Stimulated activated CD4-positive, alpha-beta T cell treated with anti-CD3 and anti-CD28 coated beads, Interleukin-4, amount 100 ng/mL, for 4 hours (primary cell): ENCODE measurements at regions not wholly inside any gene's neighbourhood (a gene's known extent, or its start where the extent isn't known, plus 50 kb on each side); places are given as distances from the start of the nearest gene placed in this dataset.

Source experiments
- DNase-seq, 2 experiments: peaks; one replicate each; pipeline ENCODE4 v3.0.0-alpha.2; 2020

DNA sequence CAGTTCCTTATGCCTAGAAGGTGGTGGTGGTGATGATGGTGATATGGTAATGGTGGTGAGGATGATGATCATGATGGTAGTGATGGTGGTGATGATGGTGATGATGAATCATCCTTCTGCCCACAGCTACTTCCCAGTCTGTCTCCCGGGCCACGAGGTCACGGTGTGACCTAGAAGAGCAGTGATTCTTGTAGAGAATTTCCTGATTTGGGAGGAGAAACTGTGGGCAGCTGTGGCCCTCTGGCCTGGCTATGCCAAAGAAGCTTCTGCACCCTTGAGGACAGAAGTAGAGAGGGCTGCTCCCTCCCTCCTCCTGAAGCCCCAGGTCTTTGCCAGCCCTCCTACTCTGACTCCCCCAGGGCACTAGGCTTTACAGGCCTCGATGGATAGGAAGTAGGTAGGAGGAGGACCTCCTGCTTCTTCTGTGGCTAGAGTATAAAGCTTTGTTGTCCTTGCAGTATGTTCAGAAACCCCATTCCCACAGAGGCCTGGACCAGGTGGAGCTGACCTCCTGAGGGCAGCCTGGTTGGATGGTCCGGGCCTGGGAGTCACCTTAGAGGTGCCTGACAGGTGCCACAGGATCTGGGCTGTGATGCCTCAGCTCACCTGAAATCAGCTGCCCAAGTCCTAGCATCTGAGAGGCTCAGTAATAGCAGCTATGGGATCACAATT is 57.9 kb upstream of the EPAS1 start:
- DNase-seq, result no peak

DNA sequence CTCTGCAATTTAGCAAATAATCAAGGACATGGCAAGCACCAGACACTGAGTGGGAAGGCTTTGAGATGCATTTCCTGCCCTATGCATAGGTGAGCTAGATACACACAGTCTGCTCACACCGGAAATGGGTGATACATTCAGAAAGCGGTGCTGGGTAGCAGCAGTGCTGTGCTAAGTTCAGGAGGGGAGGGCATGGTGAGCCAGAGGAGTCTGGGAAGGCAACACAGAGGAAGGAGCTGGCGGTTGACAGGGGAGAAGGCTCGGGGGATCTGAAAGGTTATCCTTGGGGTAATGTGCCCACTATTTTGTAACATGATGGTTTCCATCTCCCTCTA is 57.4 kb upstream of the EPAS1 start:
- DNase-seq, result peak; percentile 43 to 65

GRCh38 chr2:46241344-46241743 is 55.9 kb upstream of the EPAS1 start:
- DNase-seq, result no peak

DNA sequence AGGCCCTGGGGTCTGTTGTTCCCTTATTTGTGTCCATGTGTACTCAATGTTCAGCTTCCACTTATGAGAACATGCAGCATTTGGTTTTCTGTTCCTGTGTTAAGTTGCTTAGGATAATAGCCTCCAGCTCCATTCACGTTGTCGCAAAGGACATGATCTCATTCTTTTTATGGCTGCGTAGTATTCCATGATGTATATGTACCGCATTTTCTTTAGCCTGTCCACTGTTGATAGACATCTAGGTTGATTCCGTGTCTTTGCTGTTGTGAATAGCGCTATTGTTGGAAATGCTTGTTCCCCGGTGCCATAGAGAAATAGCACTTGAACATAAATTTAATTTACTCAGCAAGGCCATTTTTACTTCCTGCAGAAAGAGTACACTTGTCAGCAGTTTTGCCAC is 51.3 kb upstream of the EPAS1 start:
- DNase-seq, result no peak

GRCh38 chr2:46246790-46247189 is 50.4 kb upstream of the EPAS1 start:
- DNase-seq, result no peak
